GM21390 (cell line): ENCODE measurements at regions not wholly inside any gene's neighbourhood (a gene's known extent, or its start where the extent isn't known, plus 50 kb on each side); places are given as distances from the start of the nearest gene placed in this dataset.

ENCODE experiments used
- ATAC-seq: cut with Tn5 transposase; IDR thresholded peaks from one replicate; pipeline ENCODE4 v1.9.1; 2021; ENCODE audit not compliant: unreplicated experiment

DNA sequence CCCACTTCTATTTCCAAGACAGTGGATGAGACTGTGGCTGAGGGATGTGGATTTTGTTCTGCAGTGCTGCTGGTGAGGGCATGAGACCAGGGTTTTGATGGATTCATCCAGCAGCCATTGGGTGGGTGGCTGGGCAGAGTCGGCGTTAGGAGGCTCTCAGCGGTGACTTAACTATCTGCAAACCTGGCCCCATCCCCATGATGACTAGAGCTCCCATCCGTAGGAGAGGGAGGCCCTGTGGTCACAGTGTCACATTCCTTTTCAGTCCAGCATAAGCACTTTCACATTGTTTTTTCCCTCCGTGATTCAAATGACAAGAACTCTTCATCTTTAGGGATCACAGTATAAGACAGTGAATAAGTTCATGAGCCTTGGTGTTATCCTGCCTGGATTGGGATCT is 60.4 kb upstream of the SPRY4 start:
- ATAC-seq = no peak

DNA sequence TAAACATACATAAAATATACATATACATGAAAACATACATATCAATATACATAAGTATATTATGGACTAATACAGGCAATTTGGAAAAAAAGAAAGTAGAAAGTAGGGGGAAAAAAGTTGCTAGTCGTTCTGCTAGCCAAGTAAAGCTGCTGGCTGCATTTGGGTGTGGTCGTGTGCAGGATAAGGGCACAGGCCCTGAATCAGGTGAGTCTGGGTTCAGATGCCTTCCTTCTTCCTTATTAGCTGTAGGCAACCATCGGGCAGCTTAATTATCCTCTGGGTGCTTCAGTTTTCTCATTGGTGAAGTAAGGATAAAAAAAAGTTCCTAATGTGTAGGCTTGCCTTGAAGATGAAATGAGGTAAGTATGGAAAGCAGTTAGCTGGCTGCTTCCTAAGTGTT is 59.2 kb upstream of the SPRY4 start:
- ATAC-seq = no peak

DNA sequence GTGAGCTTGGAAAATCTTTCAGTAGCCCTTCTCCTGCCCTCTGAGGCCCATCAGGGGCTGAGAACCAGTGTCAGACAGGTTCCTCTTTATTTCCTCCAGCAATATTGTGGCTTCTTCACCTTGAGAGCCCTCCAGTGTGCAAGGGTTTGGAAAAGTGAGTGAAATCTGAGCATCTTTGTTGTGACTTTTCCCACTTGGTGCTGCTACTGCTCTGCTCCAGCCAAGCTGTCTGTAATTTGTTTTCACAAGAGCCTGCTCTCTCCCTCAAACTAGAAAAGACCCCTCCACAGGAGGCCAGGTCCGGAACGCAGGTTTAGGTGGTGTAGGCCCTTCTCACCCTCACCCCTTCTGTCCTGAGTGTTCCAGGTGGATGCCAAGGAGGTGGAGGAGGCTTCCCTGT is 57.4 kb upstream of the SPRY4 start:
- ATAC-seq = no peak

DNA sequence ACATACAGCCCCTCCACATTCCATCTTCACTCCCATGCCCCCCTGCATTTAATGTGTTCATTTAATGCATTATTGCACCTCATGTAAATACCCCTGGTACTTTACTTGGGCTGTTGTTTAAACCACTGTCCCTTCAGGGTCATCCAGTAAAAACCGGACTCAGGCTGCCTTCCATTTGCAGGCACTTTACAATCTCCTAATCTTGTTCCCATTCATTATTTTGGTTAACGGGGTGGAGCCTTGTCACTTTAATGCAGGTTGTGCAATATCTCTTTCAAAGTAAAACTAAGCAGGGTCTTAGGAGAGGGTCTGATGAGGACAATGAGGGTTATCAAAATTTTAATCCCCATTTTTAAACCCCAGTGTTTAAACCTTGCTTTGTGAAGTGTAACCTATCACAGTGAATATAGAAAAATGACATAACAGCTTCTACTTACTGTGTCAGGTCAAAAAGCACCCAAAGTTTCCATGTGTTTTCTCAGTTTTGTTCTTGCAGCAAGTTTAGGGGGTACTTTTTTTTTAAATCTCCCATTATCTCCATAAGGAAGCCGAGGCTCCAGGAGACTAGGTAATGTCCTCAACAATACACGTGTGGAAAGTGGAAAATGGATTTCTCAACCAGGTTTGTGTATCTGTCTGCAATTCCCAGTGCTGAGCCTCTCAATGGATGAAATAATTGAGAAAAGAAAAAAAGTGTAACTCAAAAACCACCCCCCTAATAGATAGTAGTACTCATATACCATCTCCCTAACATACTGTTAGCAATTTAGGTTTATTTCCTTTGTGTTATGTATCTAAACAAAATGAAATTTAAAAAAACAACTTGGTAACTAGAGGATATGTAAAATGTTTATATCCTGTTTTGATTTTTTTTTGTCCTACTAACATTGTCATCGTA is 54.2 kb upstream of the SPRY4 start:
- no peak for ATAC-seq

DNA sequence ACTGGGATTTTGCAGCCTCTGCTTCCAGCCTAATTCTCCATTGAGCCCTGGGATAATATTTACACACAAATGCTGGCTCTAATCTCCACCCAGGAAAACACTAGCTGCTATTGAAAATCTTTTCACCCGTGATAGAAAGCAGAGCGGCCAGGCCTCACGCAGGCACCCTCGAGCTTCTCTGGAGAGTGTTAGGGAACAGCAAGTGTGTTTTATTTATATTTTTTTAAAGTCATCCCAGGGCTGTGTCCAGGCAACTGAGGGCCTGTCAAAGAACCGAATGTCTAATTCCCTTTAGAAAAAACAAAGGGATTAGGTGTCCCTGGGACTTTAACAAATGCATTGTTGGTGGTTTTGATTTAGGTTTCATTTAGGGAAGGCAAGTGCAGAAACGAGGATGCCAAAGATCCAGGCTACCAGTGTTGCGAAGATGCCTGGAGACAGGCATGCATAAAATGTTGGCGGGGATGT is 51.2 kb upstream of the SPRY4 start:
- no peak for ATAC-seq
